H4 (cell line): ENCODE measurements at regions not wholly inside any gene's neighbourhood (a gene's known extent, or its start where the extent isn't known, plus 50 kb on each side); places are given as distances from the start of the nearest gene placed in this dataset.

Experiments
- DNase-seq: peaks from one replicate; pipeline ENCODE4 v3.0.0-alpha.2; 2015; ENCODE audit warnings: low spot score

DNA sequence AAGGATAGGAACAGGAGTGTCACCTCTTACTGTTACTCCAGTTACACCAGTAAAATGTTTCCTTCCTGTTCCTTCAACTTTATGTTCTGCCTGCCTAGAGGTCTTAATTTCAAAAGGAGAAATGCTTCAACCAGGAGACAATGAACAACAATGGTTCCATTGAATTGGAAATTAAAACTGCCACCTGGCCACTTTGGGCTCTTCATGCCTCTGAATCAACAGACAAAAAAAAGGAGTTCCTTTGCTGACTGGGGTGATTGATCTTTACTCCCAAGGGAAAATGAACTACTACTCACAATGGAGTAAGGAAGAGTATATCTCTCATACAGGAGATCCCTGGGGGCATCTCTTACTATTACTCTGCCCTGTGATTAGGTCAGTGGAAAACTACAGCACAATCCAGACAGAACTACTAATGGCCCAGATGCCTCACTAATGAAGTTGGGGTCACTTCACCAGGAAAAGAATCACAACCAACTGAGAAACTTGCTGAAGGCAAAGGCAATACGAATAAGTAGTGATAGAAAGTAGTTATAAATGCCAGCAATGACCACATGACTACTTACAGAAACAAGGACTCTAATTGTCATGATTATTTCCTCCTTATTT lies 76.6 kb upstream of the PRDX6 start:
- no peak for DNase-seq

DNA sequence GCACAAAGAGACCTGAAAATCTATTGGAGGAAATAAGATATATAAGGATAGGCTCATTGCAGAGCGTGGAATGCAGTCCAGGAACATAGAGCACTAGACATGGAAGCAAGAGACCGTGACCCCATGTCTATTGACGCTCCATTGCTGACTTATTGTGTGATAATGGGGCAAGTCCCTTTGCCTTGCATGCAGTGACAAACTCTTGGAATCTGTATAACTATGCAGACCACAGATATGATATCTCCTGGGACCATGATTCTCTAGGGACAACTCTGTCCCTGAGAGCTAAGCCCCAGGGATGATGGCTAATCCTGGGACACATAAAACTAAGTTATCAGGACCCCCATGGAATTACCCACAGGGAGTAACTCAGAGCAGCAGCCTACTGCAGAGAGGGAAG lies 73.1 kb upstream of the PRDX6 start:
- no peak for DNase-seq

DNA sequence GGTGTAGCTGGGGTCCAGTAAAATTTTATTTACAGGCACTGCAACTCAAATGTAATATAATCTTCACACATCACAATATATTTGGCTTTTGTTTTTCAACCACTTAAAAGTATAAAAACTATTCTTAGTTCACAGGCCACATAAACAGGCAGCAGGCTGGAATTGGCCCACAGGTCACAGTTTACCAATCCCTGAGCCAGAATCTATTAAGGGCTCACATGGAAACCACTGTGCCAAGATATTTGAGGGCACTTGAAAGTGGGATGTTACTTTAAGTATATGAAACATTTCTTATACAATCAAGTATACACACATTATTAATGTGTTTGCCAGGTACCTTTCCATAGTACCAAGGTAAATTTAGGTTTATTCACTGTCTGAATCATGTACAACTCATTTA lies 71.9 kb upstream of the PRDX6 start:
- DNase-seq, result no peak

DNA sequence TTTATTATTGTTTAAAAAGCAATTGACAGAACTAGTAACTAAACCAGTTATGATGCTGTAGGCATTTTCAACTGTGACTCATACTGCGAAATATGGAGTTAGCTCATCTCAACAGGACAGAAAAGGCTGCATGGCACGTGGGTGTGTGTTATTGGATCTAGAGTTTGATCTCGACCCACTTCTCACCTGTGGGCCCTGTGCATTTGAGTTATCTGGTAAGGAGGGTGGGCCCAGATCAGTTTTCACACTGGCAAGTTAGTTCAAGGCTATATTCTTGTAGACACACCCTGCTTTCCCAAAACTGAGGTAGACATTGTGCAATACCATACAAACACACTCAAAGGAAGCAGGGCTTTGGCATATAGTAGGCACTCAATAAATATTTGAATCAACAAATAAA lies 71.3 kb upstream of the PRDX6 start:
- no peak for DNase-seq

DNA sequence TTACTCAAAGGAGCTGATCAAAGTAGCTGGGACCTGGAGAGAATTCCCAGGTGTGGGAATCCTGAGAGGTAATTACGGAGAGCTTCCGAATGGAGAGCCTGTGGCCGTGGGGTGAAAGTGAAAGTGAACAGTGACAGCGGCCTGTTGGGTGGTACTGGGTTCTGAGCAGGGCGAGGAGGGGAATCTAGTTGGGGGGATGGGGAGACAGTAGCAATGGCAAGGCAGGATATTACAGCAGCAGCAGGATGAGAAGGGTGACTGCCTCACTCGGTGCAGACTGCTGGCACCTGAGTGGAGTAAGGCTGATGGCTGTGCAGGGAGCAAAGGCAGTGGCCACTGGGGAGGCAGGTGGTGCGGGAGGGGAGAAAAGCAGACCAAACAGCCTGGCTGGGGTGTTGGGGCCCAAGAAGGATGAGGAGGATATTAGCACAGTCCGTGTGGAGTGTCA lies 70.3 kb upstream of the PRDX6 start:
- no peak for DNase-seq

DNA sequence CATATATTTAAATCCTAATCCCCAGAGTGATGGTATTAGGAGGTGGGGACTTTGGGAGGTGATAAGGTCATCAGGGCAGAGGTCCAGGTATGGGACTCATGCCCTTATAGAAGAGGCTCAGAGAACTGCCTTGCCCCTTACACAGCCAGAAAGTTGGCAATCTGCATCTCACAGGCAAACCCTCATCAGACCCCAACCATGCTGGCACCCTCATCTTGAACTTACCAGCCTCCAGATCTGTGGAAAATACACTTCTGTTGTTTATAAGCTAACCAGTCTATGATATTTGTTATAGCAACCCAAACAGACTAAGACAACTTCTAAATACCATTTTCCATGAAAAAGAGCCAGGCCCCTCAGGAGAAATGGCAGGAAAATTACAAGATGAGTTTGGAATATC lies 69.3 kb upstream of the PRDX6 start:
- DNase-seq, result no peak

DNA sequence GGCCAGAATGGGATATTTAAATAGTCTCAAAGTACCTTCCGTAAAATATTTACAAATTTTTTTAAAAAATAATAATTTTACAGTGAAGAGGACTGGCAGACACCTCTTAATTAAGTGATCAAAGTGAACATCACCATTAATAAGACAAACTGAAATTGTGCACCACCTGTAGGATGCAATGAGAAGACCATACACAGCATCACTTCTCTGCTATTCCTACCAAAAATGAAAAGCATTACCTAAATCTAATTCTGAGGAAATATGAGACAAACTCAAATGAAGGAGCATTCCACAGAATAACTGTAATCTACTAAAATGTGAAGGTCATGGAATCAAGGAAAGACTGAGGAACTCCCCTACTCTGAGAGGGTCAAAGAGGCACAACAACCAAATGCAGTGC lies 68.2 kb upstream of the PRDX6 start:
- DNase-seq, result no peak

DNA sequence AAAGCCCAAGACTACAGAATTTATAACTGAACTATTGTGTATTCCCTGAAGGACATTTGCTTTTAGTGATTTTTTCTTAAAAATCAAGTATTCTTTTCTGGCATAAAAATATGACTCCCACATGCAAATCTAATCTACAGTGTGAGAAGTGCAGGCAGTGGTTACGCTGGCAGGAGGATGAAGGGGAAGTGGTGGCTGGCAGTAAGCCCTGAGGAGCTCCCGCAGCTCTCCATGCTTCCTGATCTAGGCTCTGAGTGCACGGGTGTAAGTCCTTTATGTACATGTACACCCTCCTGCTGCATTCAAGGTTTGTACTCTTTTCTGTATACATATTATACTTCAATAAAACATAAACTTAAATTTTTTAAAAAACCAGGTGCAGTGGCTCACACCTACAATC lies 67.5 kb upstream of the PRDX6 start:
- peak; percentile 85 for DNase-seq

DNA sequence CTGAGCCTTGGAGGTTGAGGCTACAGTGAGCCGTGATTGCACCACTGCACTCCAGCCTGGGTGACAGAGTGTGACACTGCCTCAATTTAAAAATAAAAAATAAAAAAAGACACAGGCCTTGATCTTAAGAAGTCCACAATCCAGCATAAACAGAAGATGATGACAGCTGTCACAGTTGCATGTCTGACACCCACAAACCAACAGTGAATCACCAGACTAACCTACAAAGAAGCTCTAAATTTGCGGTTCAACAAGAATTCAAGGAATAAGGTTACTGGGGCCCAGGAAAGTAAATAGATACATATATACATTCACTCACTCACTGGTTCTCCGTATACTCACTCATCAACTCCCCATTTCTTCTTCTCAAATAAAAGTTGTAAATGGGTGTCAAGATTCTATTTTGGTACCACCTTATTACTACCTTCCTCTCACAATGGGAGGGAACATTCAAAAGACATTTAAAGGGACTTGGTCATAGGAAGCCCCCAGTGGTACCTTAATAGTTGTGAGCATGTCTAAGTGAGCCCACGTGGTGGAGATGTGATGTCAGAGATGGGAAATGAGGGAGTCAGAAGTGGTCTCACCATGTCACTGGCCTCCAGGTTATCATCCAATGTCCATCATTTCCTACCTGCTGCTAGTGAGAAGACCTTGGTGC lies 66.9 kb upstream of the PRDX6 start:
- DNase-seq, result peak; percentile 55

DNA sequence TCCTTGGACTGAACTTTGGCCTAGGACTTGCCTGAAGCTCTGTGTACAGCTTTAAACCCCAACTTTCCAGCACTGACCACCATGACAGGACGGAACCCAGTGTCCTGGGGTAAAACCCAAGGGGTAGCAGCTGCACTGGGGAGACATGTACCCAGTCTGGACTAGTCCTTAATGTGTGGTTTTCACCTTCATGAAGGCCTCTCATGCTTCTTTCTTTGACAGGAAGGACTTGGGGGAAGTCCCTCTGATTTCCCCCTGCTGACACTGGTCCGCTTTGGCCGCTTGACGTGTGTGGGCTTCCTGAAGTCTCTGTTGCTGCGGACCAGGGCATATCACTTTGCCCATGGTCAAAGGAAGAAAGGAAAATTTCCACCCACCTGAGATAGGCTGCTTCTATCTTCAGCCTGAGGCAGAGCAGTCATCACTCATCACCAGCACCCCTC lies 66.3 kb upstream of the PRDX6 start:
- no peak for DNase-seq

DNA sequence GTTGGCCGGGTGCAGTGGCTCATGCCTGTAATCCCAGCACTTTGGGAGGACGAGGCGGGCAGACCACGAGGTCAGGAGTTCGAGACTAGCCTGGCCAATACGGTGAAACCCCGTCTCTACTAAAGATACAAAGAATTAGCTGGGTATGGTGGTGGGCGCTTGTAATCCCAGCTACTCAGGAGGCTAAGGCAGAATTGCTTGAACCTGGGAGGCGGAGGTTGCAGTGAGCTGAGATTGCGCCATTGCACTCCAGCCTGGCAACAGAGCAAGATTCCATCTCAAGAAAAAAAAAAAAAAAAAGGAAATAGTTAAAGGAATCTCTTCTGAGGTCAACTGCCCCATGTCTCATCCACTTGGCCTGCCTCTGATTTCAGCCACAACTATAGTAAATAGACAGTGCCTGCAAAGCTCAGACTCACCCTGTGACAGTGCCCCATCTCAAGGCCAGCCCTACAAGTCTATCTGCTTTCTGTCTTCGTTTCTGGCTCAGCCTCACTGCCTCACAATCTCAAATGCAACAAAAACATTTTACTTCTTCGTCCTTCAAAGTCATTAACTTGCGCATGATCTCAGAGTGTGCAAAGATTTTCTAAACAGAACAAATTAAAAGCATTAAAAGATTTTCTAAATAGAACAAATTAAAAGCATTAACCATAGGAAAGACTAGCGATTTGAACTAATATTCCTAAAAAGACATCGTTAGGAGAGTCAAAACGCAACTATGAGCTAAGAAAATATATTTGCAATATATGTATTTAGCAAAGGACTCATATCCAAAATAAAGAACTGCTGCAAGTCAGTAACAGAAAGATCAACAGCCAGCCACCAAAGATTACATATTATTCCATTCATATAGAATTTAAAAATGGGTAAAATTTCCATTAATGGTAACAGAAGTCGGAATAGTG lies 65.0 kb upstream of the PRDX6 start:
- peak; percentile 53 for DNase-seq

DNA sequence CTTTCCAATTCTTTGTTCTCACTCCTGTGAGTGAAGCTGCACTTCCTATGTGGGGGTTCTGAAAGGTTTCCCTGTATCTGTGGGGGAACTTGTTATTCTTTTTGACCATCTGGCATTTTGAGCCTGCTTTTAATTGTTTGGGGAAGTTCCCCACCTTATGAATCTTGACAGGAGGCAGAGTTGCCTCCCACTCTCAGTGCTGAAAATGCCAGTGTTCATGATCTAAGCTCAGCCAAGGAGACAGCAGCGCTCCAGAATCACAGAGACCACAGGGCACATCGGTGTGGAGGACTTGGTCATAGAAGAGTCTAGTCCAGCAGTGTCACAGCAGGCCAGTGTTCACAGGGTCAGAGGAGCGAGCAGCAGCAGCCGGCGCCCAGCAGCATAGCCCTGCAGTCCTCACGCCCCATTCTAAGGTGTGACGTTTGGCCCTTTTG lies 63.8 kb upstream of the PRDX6 start:
- DNase-seq, result no peak

DNA sequence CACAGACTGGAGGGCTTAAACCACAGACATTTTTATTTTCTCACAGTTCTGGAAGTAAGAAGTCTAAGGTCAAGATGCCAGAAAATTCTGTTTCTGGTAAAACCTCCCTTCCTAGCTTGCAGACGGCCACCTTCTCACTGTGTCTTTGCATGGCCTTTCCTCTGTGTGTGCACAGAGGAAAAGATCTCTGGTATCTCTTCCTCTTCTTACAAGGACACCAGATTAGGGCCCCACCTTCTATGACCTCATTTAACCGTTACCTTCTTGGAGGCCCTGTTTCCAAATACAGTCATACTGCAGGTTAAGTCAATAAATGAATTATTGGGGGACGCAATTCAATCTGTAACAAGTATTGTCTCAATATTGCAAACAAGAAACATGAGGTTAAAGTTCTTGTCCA lies 63.0 kb upstream of the PRDX6 start:
- DNase-seq, result no peak

DNA sequence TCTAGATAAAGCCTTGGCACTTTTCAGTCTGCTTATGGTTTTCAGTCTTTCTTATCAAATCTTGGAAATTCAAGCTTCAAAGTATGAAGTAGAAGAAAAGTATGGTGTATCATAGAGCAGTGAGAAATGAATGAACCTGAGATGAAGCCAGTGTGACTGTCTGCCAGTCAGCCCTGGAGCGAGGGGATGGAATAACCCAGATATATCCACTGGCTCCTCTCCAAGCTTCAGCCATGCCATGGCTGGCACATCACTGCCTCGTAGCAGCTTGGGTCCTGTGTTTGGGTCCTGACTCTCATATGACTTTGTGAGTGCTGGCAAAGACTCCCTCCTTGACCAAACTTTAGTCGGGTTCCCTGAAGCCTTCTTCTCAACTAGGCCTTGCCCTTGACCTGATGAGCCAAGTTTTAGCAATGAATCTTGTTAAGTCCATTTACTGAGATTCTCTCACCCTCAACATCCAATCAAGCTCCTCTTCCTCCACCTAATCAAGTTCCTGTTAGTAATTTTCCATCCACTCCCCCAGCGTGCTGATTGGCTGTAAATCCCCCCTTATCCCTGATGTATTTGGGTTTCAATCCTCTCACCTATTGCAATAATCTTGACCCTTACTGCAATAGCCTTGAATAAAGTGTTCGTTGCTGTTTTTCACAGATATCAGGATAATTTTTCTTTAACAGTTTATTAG lies 62.5 kb upstream of the PRDX6 start:
- DNase-seq, result no peak

DNA sequence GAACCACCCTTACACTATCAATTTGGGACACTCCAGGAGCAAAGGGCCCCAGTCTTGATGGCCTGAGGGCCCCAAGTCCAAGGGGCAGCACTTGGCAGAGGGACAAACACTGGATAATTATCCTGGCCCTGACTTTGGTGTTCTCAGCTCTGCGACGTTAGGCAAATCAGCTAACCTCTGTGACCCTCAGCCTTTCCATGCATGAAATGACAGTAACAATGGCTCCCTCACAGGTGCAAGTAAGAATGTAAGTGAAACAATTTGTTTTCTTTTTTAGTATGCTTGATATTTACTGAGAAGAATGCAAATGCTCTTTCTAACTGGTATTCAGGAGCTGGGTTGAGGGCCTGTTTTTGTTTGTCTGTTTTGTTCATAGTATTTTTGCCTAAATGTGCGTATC lies 61.6 kb upstream of the PRDX6 start:
- no peak for DNase-seq

DNA sequence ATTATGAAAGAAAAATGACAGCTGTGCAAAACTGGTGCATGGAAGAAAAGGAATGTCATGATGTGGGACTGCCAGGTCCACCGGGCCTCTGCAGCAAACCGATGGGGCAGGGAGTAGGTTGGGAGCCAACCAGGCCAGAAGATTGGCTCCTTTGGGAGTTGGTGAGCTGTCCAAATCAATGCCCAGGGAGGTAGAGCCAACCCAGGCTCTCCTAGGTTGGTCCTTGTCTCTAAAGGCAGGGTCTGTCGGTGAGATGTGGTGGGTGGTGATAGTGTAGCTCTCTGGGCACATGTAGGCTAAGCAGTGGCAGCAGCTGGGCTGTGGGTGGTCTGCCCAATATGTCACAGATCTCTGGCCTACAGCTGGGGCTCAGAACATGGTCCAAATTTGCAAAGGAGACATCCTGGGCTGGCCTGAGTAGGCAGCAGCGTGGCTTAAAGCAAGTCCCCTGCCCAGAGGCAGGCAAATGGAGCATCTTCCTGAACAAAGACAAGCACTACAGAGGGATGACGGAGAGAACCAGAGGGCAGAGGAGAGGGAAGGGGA lies 61.2 kb upstream of the PRDX6 start:
- no peak for DNase-seq

DNA sequence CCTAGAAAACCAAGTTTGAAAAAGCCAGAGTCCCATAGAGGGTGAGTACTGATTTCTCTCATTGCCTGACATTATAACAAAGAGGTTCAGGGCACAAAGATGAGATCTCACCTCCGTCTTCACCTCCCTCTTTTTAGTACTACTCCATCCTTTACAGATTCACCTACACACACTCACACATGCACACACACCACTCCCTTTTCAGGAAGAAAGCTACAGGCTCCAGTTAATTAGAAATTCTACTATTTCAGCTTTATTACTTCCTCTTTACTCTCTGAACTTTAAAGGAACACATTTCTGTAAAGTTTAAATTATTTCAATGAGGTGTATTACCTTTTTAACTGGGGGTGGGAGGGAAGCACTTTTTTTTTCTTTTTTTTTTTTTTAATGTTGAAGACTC lies 59.6 kb upstream of the PRDX6 start:
- DNase-seq, result no peak

DNA sequence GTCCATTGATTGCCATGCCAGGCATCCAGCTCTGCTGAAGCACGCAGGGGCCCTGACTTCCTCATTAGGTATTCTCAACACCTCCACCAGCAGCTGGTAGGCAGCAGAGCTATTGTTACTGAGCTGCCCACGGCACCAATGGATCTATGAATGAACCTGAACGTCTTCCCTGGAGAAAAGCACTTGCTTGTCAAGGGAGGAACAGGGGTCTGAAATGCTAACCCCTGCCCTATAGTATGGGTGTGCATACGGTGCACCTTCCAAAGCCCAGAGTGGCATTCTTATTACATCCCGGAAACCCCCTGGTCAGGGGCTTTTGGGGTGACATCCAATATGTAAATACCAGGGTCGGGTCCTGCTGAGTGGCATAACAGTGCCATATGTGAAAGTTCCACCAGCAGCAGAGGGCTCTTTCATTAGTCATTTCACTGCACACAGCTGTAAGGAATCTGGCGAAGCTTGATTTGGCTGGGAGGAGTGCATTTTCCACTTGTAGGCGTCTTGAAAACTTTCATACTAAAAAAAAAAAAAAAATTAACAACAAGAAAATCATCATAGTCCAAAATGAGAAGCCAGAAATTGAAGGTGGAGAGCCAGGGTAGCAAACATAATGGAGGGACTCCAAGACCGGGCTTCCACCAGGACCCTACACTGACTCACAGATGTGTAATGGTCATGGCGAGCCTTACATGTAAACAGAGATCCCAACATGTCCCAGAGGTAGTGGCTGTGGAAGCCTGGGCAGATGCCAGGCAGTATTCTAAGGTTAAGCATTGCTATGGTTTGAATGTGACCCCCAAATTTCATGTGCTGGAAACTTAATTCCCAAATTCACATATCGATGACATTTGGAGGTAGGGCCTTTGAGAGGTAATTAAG lies 58.8 kb upstream of the PRDX6 start:
- DNase-seq, result no peak

DNA sequence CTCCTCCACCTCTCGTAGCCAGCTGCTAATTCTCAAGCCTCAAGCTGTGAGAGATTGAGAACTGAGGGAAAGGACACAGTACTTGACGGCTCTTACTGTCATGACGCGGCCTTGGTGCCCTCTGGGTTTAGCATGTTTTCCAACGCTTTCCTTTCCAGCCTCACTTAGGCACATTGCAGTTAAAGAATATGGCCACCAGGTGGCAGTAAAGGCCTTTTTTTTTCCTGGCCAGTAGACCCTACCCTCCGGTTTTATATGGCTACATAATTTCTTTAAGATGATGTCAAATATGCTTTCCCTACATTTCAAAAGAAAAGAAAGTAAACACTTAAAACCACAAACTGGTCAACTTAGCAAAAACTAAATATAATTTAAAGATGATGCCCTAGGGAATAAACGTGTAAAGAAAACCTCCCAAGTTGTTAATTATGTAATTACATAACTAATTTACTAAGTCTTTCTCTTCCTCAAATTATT lies 56.8 kb upstream of the PRDX6 start:
- peak; percentile 68 for DNase-seq

DNA sequence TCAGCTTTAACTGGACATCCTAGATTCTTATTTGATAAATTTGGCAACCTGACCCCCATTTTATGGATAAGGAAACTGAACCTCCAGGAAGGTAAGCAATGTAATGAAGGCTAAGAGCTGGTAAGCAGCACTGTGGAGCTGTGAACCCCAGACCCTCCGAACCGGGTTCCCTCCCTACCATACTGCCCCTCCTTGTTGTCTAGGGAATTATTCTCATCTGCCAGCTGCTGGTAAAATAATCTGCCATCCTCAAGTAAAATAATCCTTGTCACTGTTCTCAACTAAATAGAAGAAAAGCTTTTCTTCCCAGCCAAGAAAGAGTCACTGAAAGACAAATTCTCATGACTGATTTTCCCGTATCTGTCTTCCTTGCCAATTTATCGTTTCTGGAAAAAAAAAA lies 55.8 kb upstream of the PRDX6 start:
- no peak for DNase-seq

DNA sequence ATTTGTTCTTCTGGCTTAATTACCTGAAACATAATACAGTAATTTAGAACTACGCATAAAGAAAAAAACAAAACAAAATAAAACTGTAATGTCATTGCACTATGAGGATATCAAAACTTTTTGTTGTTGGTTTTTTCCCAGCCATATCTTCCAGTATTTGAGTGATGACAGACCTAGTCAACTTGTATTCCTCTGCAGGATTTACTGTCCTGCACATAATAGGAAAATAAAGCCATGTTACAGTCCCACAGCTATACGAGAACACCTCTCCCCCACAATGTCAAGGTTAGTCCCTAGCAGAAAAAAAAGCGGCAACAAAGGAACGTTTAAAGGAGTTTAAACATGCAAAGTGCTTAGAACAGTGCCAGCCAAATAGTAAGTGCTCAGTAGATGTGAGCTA lies 55.3 kb upstream of the PRDX6 start:
- DNase-seq, result no peak
